ENCODE measurements at regions not wholly inside any gene's neighbourhood (a gene's known extent, or its start where the extent isn't known, plus 50 kb on each side); places are given as distances from the start of the nearest gene placed in this dataset.

DNA sequence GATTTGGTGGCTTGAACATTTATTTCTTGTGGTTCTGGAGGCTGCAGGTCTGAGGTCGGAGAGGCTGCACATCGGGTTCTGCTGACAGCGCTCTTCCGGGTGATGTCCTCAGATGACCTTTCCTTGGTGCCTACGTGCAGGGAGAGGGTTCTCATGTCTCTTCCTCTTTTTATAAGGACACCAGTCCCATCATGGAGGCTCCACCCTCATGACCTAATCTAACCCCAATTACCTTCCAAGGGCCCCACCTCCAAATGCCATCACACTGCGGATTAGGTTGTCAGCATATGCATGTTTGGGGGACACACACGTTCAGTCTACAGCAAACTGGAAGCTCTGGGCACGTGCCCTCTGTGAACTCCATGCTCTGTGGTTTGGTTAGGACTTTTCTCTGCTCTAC lies 338.6 kb downstream of the FGF9 start:
- Mint-ChIP-seq H3K4me1 (no peaks in the 10 kb centered on the region), H3K4me3 (no peak overlapping the region), H3K27ac (no peak overlapping the region), H3K27me3 (no peaks in the 10 kb centered on the region), H3K9me3 (ENCODE audit: insufficient read depth) (no peaks in the 10 kb centered on the region)
- H3K27ac ChIP-seq (ENCODE audit: low read length in 2 of 2), result no peak overlapping the region
- DNase-seq, result no peak
- intact Hi-C loops (cut with micrococcal nuclease), result no loop called here
- CTCF ChIA-PET, result no interaction called here
- TF ChIP-seq, protein P1, sequence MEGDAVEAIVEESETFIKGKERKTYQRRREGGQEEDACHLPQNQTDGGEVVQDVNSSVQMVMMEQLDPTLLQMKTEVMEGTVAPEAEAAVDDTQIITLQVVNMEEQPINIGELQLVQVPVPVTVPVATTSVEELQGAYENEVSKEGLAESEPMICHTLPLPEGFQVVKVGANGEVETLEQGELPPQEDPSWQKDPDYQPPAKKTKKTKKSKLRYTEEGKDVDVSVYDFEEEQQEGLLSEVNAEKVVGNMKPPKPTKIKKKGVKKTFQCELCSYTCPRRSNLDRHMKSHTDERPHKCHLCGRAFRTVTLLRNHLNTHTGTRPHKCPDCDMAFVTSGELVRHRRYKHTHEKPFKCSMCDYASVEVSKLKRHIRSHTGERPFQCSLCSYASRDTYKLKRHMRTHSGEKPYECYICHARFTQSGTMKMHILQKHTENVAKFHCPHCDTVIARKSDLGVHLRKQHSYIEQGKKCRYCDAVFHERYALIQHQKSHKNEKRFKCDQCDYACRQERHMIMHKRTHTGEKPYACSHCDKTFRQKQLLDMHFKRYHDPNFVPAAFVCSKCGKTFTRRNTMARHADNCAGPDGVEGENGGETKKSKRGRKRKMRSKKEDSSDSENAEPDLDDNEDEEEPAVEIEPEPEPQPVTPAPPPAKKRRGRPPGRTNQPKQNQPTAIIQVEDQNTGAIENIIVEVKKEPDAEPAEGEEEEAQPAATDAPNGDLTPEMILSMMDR (IDR thresholded peaks at IDR 0.05), result no peak
- TF ChIP-seq EZH2 (IDR thresholded peaks at IDR 0.05; ENCODE audit: borderline replicate concordance, insufficient read depth, low read depth, low read length, poor library complexity, severe bottlenecking), result no peak
- H3K4me1 ChIP-seq (ENCODE audit: control insufficient read depth in 2 of 2, insufficient read depth in 2 of 2, low read length in 2 of 2), result no peaks in the 10 kb centered on the region
- no peaks in the 10 kb centered on the region for H4K20me1 ChIP-seq (ENCODE audit: control insufficient read depth, insufficient read depth, low read length, poor library complexity, severe bottlenecking)
- no peaks in the 10 kb centered on the region for H3K79me2 ChIP-seq (ENCODE audit: control insufficient read depth, insufficient read depth, low read length)
- no peaks in the 10 kb centered on the region for H3K36me3 ChIP-seq (replicated peaks in 1 of 2; ENCODE audit: control extremely low read depth in 1 of 2, control insufficient read depth in 1 of 2, extremely low read depth in 1 of 2, insufficient read depth in 2 of 2, low read length in 1 of 2)
- no peak for ATAC-seq (ENCODE audit: low read depth)
- H3K27me3 ChIP-seq (replicated peaks in 1 of 4; ENCODE audit: control extremely low read depth in 1 of 4, control insufficient read depth in 3 of 4, insufficient read depth in 4 of 4, low read length in 3 of 4), result no peaks in the 10 kb centered on the region
- no peak overlapping the region for H3K4me2 ChIP-seq (replicated peaks; ENCODE audit: low read depth, low read length, poor library complexity, severe bottlenecking)
- H3K9ac ChIP-seq (ENCODE audit: low read length), result no peak overlapping the region
- WGBS (ENCODE audit: insufficient coverage), result 93% methylated on average over 6 of the region's 8 CpGs
- H2AFZ ChIP-seq (ENCODE audit: insufficient read depth, low read depth, low read length, poor library complexity, severe bottlenecking), result no peak overlapping the region
- no peaks in the 10 kb centered on the region for H3K9me3 ChIP-seq (ENCODE audit: control extremely low read depth in 1 of 3, control insufficient read depth in 2 of 3, insufficient read depth in 1 of 3, low read length in 2 of 3)
- H3K4me3 ChIP-seq (ENCODE audit: control extremely low read depth in 1 of 5, extremely low read depth in 1 of 5, insufficient read depth in 1 of 5, low read depth in 2 of 5, low read length in 4 of 5), result no peak overlapping the region
- POLR2A ChIA-PET, result no interaction called here

DNA sequence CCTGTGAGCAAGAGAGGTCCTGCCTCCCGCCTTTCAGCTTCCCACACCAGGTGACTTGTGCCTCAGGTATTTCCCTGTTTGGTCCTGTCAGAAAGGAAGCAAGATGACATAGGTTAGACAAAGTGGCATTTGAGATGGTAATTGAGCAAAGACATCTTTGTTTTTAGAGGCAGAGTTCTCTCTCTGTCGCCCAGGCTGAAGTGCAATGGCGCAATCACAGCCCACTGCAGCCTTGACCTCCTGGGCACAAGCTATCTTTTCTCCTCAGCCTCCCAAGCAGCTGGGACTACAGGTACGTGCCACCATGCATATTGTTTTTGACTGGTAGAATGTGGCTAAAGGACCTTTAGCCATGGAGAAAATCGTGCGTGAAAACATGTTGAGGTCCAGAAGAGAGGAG lies 339.1 kb downstream of the FGF9 start:
- POLR2A ChIA-PET, result no interaction called here
- ATAC-seq (ENCODE audit: low read depth) (no peak), DNase-seq (no peak)
- H4K20me1 ChIP-seq (ENCODE audit: control insufficient read depth, insufficient read depth, low read length, poor library complexity, severe bottlenecking), result no peaks in the 10 kb centered on the region
- H3K79me2 ChIP-seq (ENCODE audit: control insufficient read depth, insufficient read depth, low read length), result no peaks in the 10 kb centered on the region
- no peaks in the 10 kb centered on the region for H3K4me1 Mint-ChIP-seq
- H3K9me3 Mint-ChIP-seq (ENCODE audit: insufficient read depth), result no peaks in the 10 kb centered on the region
- no peak overlapping the region for H3K27ac ChIP-seq (ENCODE audit: low read length in 2 of 2)
- no peak overlapping the region for H3K27ac Mint-ChIP-seq
- no peaks in the 10 kb centered on the region for H3K36me3 ChIP-seq (replicated peaks in 1 of 2; ENCODE audit: control extremely low read depth in 1 of 2, control insufficient read depth in 1 of 2, extremely low read depth in 1 of 2, insufficient read depth in 2 of 2, low read length in 1 of 2)
- no peak overlapping the region for H3K4me3 ChIP-seq (ENCODE audit: control extremely low read depth in 1 of 5, extremely low read depth in 1 of 5, insufficient read depth in 1 of 5, low read depth in 2 of 5, low read length in 4 of 5)
- no peaks in the 10 kb centered on the region for H3K9me3 ChIP-seq (ENCODE audit: control extremely low read depth in 1 of 3, control insufficient read depth in 2 of 3, insufficient read depth in 1 of 3, low read length in 2 of 3)
- no peak overlapping the region for H3K4me3 Mint-ChIP-seq
- no peak overlapping the region for H3K4me2 ChIP-seq (replicated peaks; ENCODE audit: low read depth, low read length, poor library complexity, severe bottlenecking)
- no peak overlapping the region for H3K9ac ChIP-seq (ENCODE audit: low read length)
- CTCF ChIA-PET, result no interaction called here
- intact Hi-C loops (cut with micrococcal nuclease), result loop anchor here (10.0 kb wide), 1 partner anchor 175 kb away; no protein-coding TSS in a partner anchor
- no peaks in the 10 kb centered on the region for H3K4me1 ChIP-seq (ENCODE audit: control insufficient read depth in 2 of 2, insufficient read depth in 2 of 2, low read length in 2 of 2)
- H2AFZ ChIP-seq (ENCODE audit: insufficient read depth, low read depth, low read length, poor library complexity, severe bottlenecking), result no peak overlapping the region
- H3K27me3 ChIP-seq (replicated peaks in 1 of 4; ENCODE audit: control extremely low read depth in 1 of 4, control insufficient read depth in 3 of 4, insufficient read depth in 4 of 4, low read length in 3 of 4), result no peaks in the 10 kb centered on the region
- WGBS (ENCODE audit: insufficient coverage), result 90% methylated on average over 2 of the region's 6 CpGs
- TF ChIP-seq EZH2 (IDR thresholded peaks at IDR 0.05; ENCODE audit: borderline replicate concordance, insufficient read depth, low read depth, low read length, poor library complexity, severe bottlenecking), result no peak
- TF ChIP-seq, protein P1 (IDR thresholded peaks at IDR 0.05), result no peak
- H3K27me3 Mint-ChIP-seq, result peaks cover 2% of the 10 kb centered on the region

Measured in B cell (primary cell).